ENCODE measurements at regions not wholly inside any gene's neighbourhood (a gene's known extent, or its start where the extent isn't known, plus 50 kb on each side); places are given as distances from the start of the nearest gene placed in this dataset.

GRCh38 chr6:144416244-144416643, 131.1 kb downstream of the UTRN start:
- ATAC-seq (ENCODE audit: low read depth) (no peak), DNase-seq (no peak)
- H3K4me3 Mint-ChIP-seq: no peak overlapping the region
- H3K4me1 Mint-ChIP-seq: peaks cover 40% of the 10 kb centered on the region
- H3K27me3 Mint-ChIP-seq: no peaks in the 10 kb centered on the region
- TF ChIP-seq CTCF (IDR thresholded peaks at IDR 0.05): no peak
- CTCF ChIA-PET: no interaction called here
- POLR2A ChIA-PET: no interaction called here
- H3K36me3 Mint-ChIP-seq (ENCODE audit: low read depth): peaks cover 9% of the 10 kb centered on the region
- no peak overlapping the region for H3K27ac Mint-ChIP-seq
- H3K9me3 Mint-ChIP-seq: no peaks in the 10 kb centered on the region
- intact Hi-C loops (cut with micrococcal nuclease): loop anchor here (2.0 to 5.0 kb wide), 3 partner anchors 15 to 199 kb away; partner anchors contain the start of gene UTRN

GRCh38 chr6:144416773-144417172, 131.6 kb downstream of the UTRN start:
- Mint-ChIP-seq H3K27ac (no peak overlapping the region), H3K4me1 (peaks cover 35% of the 10 kb centered on the region)
- intact Hi-C loops (cut with micrococcal nuclease): loop anchor here (2.0 to 5.0 kb wide), 3 partner anchors 16 to 199 kb away; partner anchors contain the start of gene UTRN

GRCh38 chr6:144417681-144418080, 132.5 kb downstream of the UTRN start:
- intact Hi-C loops (cut with micrococcal nuclease): loop anchor here (2.0 to 5.0 kb wide), 3 partner anchors 17 to 200 kb away; partner anchors contain the start of gene UTRN
- no peak for DNase-seq
- H3K4me3 Mint-ChIP-seq: no peak overlapping the region
- ChIA-PET CTCF (no interaction called here), POLR2A (no interaction called here)
- no peaks in the 10 kb centered on the region for H3K9me3 Mint-ChIP-seq
- ATAC-seq (ENCODE audit: low read depth): no peak
- no peaks in the 10 kb centered on the region for H3K27me3 Mint-ChIP-seq
- H3K4me1 Mint-ChIP-seq: peaks cover 33% of the 10 kb centered on the region
- H3K27ac Mint-ChIP-seq: no peak overlapping the region
- H3K36me3 Mint-ChIP-seq (ENCODE audit: low read depth): peaks cover 16% of the 10 kb centered on the region
- TF ChIP-seq CTCF (IDR thresholded peaks at IDR 0.05): no peak

More at GRCh38 chr6:144416773-144417172, 131.6 kb downstream of the UTRN start:
- no peak for TF ChIP-seq CTCF (IDR thresholded peaks at IDR 0.05)
- DNase-seq (no peak), ATAC-seq (ENCODE audit: low read depth) (no peak)
- Mint-ChIP-seq H3K36me3 (ENCODE audit: low read depth) (peaks cover 9% of the 10 kb centered on the region), H3K4me3 (no peak overlapping the region), H3K27me3 (no peaks in the 10 kb centered on the region), H3K9me3 (no peaks in the 10 kb centered on the region)
- CTCF ChIA-PET: no interaction called here
- POLR2A ChIA-PET: no interaction called here

GRCh38 chr6:144418959-144419545, 133.9 kb downstream of the UTRN start:
- no peak for TF ChIP-seq CTCF (IDR thresholded peaks at IDR 0.05)
- CTCF ChIA-PET: no interaction called here
- intact Hi-C loops (cut with micrococcal nuclease): loop anchor here (5.0 kb wide), 2 partner anchors 132 to 202 kb away; partner anchors contain the start of gene UTRN
- Mint-ChIP-seq H3K27ac (no peak overlapping the region), H3K4me3 (no peak overlapping the region), H3K9me3 (no peaks in the 10 kb centered on the region), H3K36me3 (ENCODE audit: low read depth) (peaks cover 26% of the 10 kb centered on the region), H3K4me1 (peaks cover 30% of the 10 kb centered on the region), H3K27me3 (no peaks in the 10 kb centered on the region)
- POLR2A ChIA-PET: interaction anchor here (1.3 kb wide), 1 partner anchor 83 kb away, joined by 3 read pairs; no protein-coding TSS in a partner anchor
- ATAC-seq (ENCODE audit: low read depth): peak; percentile 34
- no peak for DNase-seq

GRCh38 chr6:144423167-144423566, 138.0 kb downstream of the UTRN start:
- DNase-seq (no peak), ATAC-seq (ENCODE audit: low read depth) (no peak)
- intact Hi-C loops (cut with micrococcal nuclease): no loop called here
- Mint-ChIP-seq H3K36me3 (ENCODE audit: low read depth) (peaks cover 56% of the 10 kb centered on the region), H3K4me3 (no peak overlapping the region), H3K27ac (no peak overlapping the region), H3K27me3 (no peaks in the 10 kb centered on the region), H3K4me1 (peaks cover 16% of the 10 kb centered on the region), H3K9me3 (no peaks in the 10 kb centered on the region)
- ChIA-PET POLR2A (no interaction called here), CTCF (no interaction called here)
- no peak for TF ChIP-seq CTCF (IDR thresholded peaks at IDR 0.05)
